Endodermal cell (in vitro differentiated cells): ENCODE measurements at regions not wholly inside any gene's neighbourhood (a gene's known extent, or its start where the extent isn't known, plus 50 kb on each side); places are given as distances from the start of the nearest gene placed in this dataset.

ENCODE experiments used
- DNase-seq: peaks from one replicate; pipeline ENCODE4 v3.0.0-alpha.2; 2017
- H3K27ac ChIP-seq: 2 replicates; pipeline ENCODE4 v1.5.1; 2013; ENCODE audit warnings: mild to moderate bottlenecking, low read depth, low read length, moderate library complexity
- H3K27me3 ChIP-seq: 2 replicates; pipeline ENCODE4 v1.6.1; 2013; ENCODE audit warnings: mild to moderate bottlenecking, low read length, moderate library complexity; ENCODE audit not compliant: insufficient read depth, control insufficient read depth, poor library complexity, severe bottlenecking
- H3K36me3 ChIP-seq: 2 replicates; pipeline ENCODE4 v1.7.0; 2013; ENCODE audit warnings: mild to moderate bottlenecking, low read length, moderate library complexity; ENCODE audit not compliant: control insufficient read depth, insufficient read depth
- H3K4me1 ChIP-seq: one replicate; pipeline ENCODE4 v1.7.0; 2013; ENCODE audit warnings: low read length; ENCODE audit not compliant: control insufficient read depth, insufficient read depth
- H3K4me3 ChIP-seq: 2 replicates; pipeline ENCODE4 v1.5.1; 2013; ENCODE audit warnings: mild to moderate bottlenecking, low read length, moderate library complexity
- H3K9ac ChIP-seq: 2 replicates; pipeline ENCODE4 v1.6.1; 2013; ENCODE audit warnings: mild to moderate bottlenecking, low read length, moderate library complexity; ENCODE audit not compliant: poor library complexity, severe bottlenecking; ENCODE audit errors: extremely low read depth
- H3K9me3 ChIP-seq: 2 replicates; pipeline ENCODE4 v1.6.1; 2013; ENCODE audit warnings: mild to moderate bottlenecking, low read length, moderate library complexity; ENCODE audit not compliant: control insufficient read depth
- H3K27ac Mint-ChIP-seq: 2 replicates; pipeline ENCODE4 v1.8.0; 2020; ENCODE audit warnings: mixed read lengths
- H3K27me3 Mint-ChIP-seq: 2 replicates; pipeline ENCODE4 v1.8.0; 2021; ENCODE audit warnings: mild to moderate bottlenecking, mixed read lengths; ENCODE audit not compliant: insufficient read depth
- H3K36me3 Mint-ChIP-seq: 2 replicates; pipeline ENCODE4 v1.8.0; 2020; ENCODE audit warnings: low read depth, mixed read lengths
- H3K4me1 Mint-ChIP-seq: 2 replicates; pipeline ENCODE4 v1.8.0; 2020; ENCODE audit warnings: mixed read lengths
- H3K4me3 Mint-ChIP-seq: 2 replicates; pipeline ENCODE4 v1.8.0; 2020; ENCODE audit warnings: mild to moderate bottlenecking, moderate library complexity, mixed read lengths
- H3K9me3 Mint-ChIP-seq: 2 replicates; pipeline ENCODE4 v1.8.0; 2020; ENCODE audit warnings: mild to moderate bottlenecking, mixed read lengths
- WGBS, 2 experiments: methylation state at CpG; one replicate each; pipeline versions ENCODE4 v1.1.5 to v1.1.7; 2013; ENCODE audit warnings: missing lambda C conversion rate in 2 of 2, mixed read lengths in 1 of 2; ENCODE audit not compliant: insufficient coverage in 1 of 2, insufficient read length in 1 of 2; 5-methylcytosine and 5-hydroxymethylcytosine counted together
- TF ChIP-seq, protein P1 (sequence below): fragments of 200-600 bp; sonication (generic); conservative IDR thresholded peaks from 2 replicates; pipeline ENCODE4 v1.5.0; 2021; ENCODE audit warnings: antibody characterized with exemption, mild to moderate bottlenecking

DNA sequence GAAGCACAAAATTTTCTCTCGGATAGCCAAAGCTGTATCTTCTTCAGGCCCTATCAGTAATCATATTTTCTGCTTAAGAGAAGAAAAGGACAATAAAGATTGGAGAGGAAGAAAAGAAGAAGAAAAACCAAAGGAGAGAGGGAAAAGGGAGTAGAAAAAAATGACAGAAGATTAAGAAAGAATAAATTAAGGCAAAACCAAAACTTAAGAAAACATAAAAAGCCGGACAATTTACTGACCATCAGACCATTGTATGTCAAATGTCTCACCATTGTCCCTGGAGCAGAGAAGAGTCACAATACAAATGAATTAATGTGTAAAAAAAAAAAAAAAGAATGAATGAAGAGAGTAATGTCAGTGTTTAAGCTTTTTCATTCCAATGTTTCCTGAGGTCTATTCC lies 1274.8 kb downstream of the FSCB start:
- WGBS, 2 experiments, result 93 to 100% methylated on average over 1 to 2 of the region's 2 CpGs

DNA sequence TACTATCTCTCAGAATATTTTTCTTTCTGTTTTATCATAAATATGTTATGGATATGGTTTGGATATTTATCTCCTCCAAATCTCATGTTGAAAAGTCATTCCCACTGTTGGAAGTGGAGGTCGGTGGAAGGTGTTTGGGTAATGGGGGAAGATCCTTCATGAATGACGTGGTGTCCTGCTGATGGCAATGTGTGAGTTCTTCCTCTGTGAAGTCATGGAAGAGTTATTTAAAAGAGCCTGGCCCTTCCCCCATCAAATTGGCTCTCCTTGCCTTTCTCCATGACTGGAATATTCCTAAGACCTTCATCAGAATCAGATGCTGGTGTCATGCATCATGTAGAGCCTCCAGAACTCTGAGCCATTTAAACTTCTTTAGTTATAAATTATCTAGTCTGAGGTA lies 1291.6 kb downstream of the FSCB start:
- H3K27me3 ChIP-seq, result no peaks in the 10 kb centered on the region
- Mint-ChIP-seq H3K9me3 (no peaks in the 10 kb centered on the region), H3K4me1 (no peaks in the 10 kb centered on the region), H3K27ac (no peak overlapping the region), H3K4me3 (no peak overlapping the region), H3K36me3 (no peaks in the 10 kb centered on the region), H3K27me3 (no peaks in the 10 kb centered on the region)
- H3K4me3 ChIP-seq, result no peak overlapping the region
- TF ChIP-seq, protein P1, sequence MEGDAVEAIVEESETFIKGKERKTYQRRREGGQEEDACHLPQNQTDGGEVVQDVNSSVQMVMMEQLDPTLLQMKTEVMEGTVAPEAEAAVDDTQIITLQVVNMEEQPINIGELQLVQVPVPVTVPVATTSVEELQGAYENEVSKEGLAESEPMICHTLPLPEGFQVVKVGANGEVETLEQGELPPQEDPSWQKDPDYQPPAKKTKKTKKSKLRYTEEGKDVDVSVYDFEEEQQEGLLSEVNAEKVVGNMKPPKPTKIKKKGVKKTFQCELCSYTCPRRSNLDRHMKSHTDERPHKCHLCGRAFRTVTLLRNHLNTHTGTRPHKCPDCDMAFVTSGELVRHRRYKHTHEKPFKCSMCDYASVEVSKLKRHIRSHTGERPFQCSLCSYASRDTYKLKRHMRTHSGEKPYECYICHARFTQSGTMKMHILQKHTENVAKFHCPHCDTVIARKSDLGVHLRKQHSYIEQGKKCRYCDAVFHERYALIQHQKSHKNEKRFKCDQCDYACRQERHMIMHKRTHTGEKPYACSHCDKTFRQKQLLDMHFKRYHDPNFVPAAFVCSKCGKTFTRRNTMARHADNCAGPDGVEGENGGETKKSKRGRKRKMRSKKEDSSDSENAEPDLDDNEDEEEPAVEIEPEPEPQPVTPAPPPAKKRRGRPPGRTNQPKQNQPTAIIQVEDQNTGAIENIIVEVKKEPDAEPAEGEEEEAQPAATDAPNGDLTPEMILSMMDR, result no peak
- no peak overlapping the region for H3K27ac ChIP-seq
- WGBS, 2 experiments, result 84% methylated on average over 2 of the region's 2 CpGs; no CpG with 5 or more reads in 1 of the 2 experiments
- no peaks in the 10 kb centered on the region for H3K4me1 ChIP-seq
- H3K36me3 ChIP-seq, result no peaks in the 10 kb centered on the region
- H3K9me3 ChIP-seq, result no peaks in the 10 kb centered on the region
- no peak overlapping the region for H3K9ac ChIP-seq
- DNase-seq, result no peak

More for the DNA sequence above, 1274.8 kb downstream of the FSCB start:
- Histone ChIP-seq H3K4me1 (no peaks in the 10 kb centered on the region), H3K9ac (no peak overlapping the region), H3K27ac (no peak overlapping the region), H3K36me3 (no peaks in the 10 kb centered on the region), H3K9me3 (no peaks in the 10 kb centered on the region), H3K4me3 (no peak overlapping the region), H3K27me3 (no peaks in the 10 kb centered on the region)
- TF ChIP-seq, protein P1, result no peak
- H3K27ac Mint-ChIP-seq, result no peak overlapping the region
- H3K9me3 Mint-ChIP-seq, result peaks cover 2% of the 10 kb centered on the region
- H3K27me3 Mint-ChIP-seq, result no peaks in the 10 kb centered on the region
- no peak overlapping the region for H3K4me3 Mint-ChIP-seq
- no peaks in the 10 kb centered on the region for H3K4me1 Mint-ChIP-seq
- no peaks in the 10 kb centered on the region for H3K36me3 Mint-ChIP-seq
- DNase-seq, result no peak

DNA sequence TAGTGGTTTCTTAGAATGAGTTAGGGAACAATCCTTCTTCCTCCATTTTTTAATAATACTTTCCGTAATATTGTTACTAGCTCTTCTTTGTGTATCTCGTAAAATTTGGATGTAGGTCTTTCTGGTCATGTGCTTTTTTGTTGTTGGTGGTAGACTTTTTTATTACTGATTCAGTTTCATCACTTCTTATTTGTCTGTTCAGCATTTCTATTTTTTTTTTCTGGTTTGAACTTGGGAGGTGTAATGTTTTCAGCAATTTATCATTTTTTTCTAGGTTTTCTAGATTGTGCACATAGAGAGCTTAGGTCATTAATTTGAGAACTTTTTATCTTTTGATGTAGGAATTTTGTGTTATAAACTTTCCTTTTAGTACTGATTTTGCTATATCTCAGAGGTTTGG lies 1299.9 kb downstream of the FSCB start:
- WGBS, 2 experiments, result 94% methylated on average over 2 of the region's 2 CpGs; no CpG with 5 or more reads in 1 of the 2 experiments
- peaks cover 2% of the 10 kb centered on the region for H3K4me1 Mint-ChIP-seq
- H3K27ac Mint-ChIP-seq, result no peak overlapping the region
- Histone ChIP-seq H3K27ac (no peak overlapping the region), H3K27me3 (no peaks in the 10 kb centered on the region), H3K9ac (no peak overlapping the region), H3K36me3 (no peaks in the 10 kb centered on the region), H3K4me3 (no peak overlapping the region), H3K4me1 (no peaks in the 10 kb centered on the region), H3K9me3 (no peaks in the 10 kb centered on the region)
- TF ChIP-seq, protein P1, result no peak
- H3K9me3 Mint-ChIP-seq, result no peaks in the 10 kb centered on the region
- no peak overlapping the region for H3K4me3 Mint-ChIP-seq
- no peak for DNase-seq
- no peaks in the 10 kb centered on the region for H3K27me3 Mint-ChIP-seq
- H3K36me3 Mint-ChIP-seq, result no peaks in the 10 kb centered on the region
